Mesendoderm (in vitro differentiated cells): ENCODE measurements at regions not wholly inside any gene's neighbourhood (a gene's known extent, or its start where the extent isn't known, plus 50 kb on each side); places are given as distances from the start of the nearest gene placed in this dataset.

Source experiments
- DNase-seq: peaks from one replicate; pipeline ENCODE4 v3.0.0; 2013
- H2AK5ac ChIP-seq: 2 replicates; pipeline ENCODE4 v1.6.1; 2013; ENCODE audit warnings: low read length, inconsistent platforms
- H2BK120ac ChIP-seq: 2 replicates; pipeline ENCODE4 v1.6.1; 2013; ENCODE audit warnings: low read depth, mild to moderate bottlenecking, low read length, moderate library complexity, mixed read lengths
- H2BK15ac ChIP-seq: replicated peaks from 2 replicates; pipeline ENCODE4 v1.6.1; 2013; ENCODE audit warnings: low read depth, mild to moderate bottlenecking, moderate library complexity
- H2BK5ac ChIP-seq: 2 replicates; pipeline ENCODE4 v1.6.1; 2013; ENCODE audit warnings: low read length, inconsistent platforms
- H3K18ac ChIP-seq: 2 replicates; pipeline ENCODE4 v1.6.1; 2013; ENCODE audit warnings: mild to moderate bottlenecking, low read length, mixed read lengths
- H3K23ac ChIP-seq: one replicate; pipeline ENCODE4 v1.6.1; 2013; ENCODE audit warnings: low read length
- H3K27ac ChIP-seq: 2 replicates; pipeline ENCODE4 v1.5.1; 2013; ENCODE audit warnings: low read depth, mild to moderate bottlenecking, inconsistent platforms, low read length, moderate library complexity
- H3K27me3 ChIP-seq: 2 replicates; pipeline ENCODE4 v1.6.1; 2013; ENCODE audit warnings: low read length, control low read depth, mild to moderate bottlenecking, inconsistent platforms; ENCODE audit not compliant: insufficient read depth, poor library complexity
- H3K36me3 ChIP-seq: 2 replicates; pipeline ENCODE4 v1.6.1; 2013; ENCODE audit warnings: low read length, inconsistent platforms; ENCODE audit not compliant: control insufficient read depth, insufficient read depth
- H3K4ac ChIP-seq: one replicate; pipeline ENCODE4 v1.6.1; 2013; ENCODE audit warnings: low read depth, mild to moderate bottlenecking, low read length, moderate library complexity
- H3K4me1 ChIP-seq: 2 replicates; pipeline ENCODE4 v1.6.1; 2013; ENCODE audit warnings: low read depth, low read length, inconsistent platforms; ENCODE audit not compliant: control insufficient read depth
- H3K4me2 ChIP-seq: 2 replicates; pipeline ENCODE4 v1.6.1; 2013; ENCODE audit warnings: low read length
- H3K4me3 ChIP-seq: 2 replicates; pipeline ENCODE4 v1.5.1; 2013; ENCODE audit warnings: mild to moderate bottlenecking, low read length
- H3K56ac ChIP-seq: one replicate; pipeline ENCODE4 v1.6.1; 2013; ENCODE audit warnings: low read length
- H3K79me1 ChIP-seq: 2 replicates; pipeline ENCODE4 v1.6.1; 2013; ENCODE audit warnings: low read length, inconsistent platforms
- H3K79me2 ChIP-seq: 2 replicates; pipeline ENCODE4 v1.6.1; 2013; ENCODE audit warnings: mild to moderate bottlenecking, low read length; ENCODE audit not compliant: control insufficient read depth, insufficient read depth
- H3K9ac ChIP-seq: 2 replicates; pipeline ENCODE4 v1.6.1; 2013; ENCODE audit warnings: low read length, inconsistent platforms
- H4K5ac ChIP-seq: one replicate; pipeline ENCODE4 v1.6.1; 2013; ENCODE audit warnings: low read length
- H4K8ac ChIP-seq: one replicate; pipeline ENCODE4 v1.6.1; 2013; ENCODE audit warnings: low read depth, mild to moderate bottlenecking, control low read depth, low read length, moderate library complexity
- WGBS: extraction: QIAGEN DNeasy Blood & Tissue Kit; methylation state at CpG from one replicate; pipeline ENCODE4 v1.1.7; 2013; ENCODE audit warnings: low lambda C conversion rate, missing lambda C conversion rate; ENCODE audit not compliant: insufficient coverage; ENCODE audit errors: extremely low coverage; 5-methylcytosine and 5-hydroxymethylcytosine counted together

GRCh38 chr20:52536040-52536439, 344.5 kb upstream of the ZFP64 start:
- Histone ChIP-seq H3K9ac (no peak overlapping the region), H2BK120ac (no peak overlapping the region), H3K4me2 (no peak overlapping the region), H2BK15ac (no peak overlapping the region), H2BK5ac (no peak overlapping the region), H3K4ac (no peak overlapping the region), H3K23ac (no peak overlapping the region), H3K56ac (no peak overlapping the region), H3K4me1 (no peaks in the 10 kb centered on the region), H3K27me3 (no peaks in the 10 kb centered on the region), H3K36me3 (no peaks in the 10 kb centered on the region), H2AK5ac (no peak overlapping the region), H3K4me3 (no peak overlapping the region), H3K18ac (no peak overlapping the region), H3K79me1 (no peaks in the 10 kb centered on the region), H4K5ac (no peak overlapping the region), H3K79me2 (no peaks in the 10 kb centered on the region), H3K27ac (no peak overlapping the region), H4K8ac (no peak overlapping the region)
- no CpG with 5 or more reads among the region's 1 CpG for WGBS
- no peak for DNase-seq

DNA sequence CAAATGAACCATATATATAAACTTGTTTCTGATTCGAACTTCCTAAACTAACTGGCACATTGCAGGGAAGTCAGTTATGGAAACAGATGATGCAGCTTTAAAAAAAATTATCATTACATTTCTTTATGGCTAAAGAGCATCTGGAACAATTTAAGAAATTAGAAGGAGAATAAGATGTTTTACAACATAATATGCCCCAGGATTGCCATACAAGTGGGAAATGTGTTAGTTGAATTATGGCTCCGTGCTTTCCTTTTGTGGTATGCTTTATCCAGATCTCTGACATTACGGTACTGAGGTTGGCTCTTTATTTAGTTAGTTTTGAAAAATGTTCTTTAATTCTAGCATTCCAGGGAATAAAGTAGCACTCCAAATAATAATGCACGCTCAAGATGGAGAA, 343.0 kb upstream of the ZFP64 start:
- no peaks in the 10 kb centered on the region for H3K79me2 ChIP-seq
- H3K27ac ChIP-seq = no peak overlapping the region
- no peaks in the 10 kb centered on the region for H3K27me3 ChIP-seq
- H4K8ac ChIP-seq = no peak overlapping the region
- H3K23ac ChIP-seq = no peak overlapping the region
- no peak overlapping the region for H3K4me3 ChIP-seq
- H3K56ac ChIP-seq = no peak overlapping the region
- no peak overlapping the region for H3K4ac ChIP-seq
- H4K5ac ChIP-seq = no peak overlapping the region
- no peak overlapping the region for H3K4me2 ChIP-seq
- no peaks in the 10 kb centered on the region for H3K79me1 ChIP-seq
- no peak overlapping the region for H2BK15ac ChIP-seq
- no peak overlapping the region for H3K9ac ChIP-seq
- no peak for DNase-seq
- H2AK5ac ChIP-seq = no peak overlapping the region
- no peaks in the 10 kb centered on the region for H3K36me3 ChIP-seq
- WGBS = no CpG with 5 or more reads among the region's 4 CpGs
- no peak overlapping the region for H2BK120ac ChIP-seq
- no peak overlapping the region for H3K18ac ChIP-seq
- H2BK5ac ChIP-seq = no peak overlapping the region
- H3K4me1 ChIP-seq = no peaks in the 10 kb centered on the region

DNA sequence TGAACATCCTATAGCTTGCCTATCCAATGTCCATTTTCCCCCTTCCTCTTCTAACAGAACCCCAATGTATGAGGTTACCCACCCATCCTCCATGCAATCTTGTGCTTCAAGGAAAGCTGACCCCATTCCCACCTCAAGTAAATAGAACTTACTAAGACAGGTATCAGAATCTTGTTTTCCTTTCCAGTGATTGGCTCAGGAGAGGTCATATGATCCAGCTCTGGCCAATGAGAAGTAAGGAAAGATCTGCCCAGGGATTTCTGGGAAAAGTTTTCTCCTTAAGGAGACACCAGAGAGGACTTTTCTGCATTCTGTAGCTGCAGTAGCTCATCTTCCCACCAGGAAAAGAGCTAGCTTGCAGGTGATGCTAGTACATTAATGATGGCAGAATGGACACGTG, 341.8 kb upstream of the ZFP64 start:
- H3K4me2 ChIP-seq = no peak overlapping the region
- H4K5ac ChIP-seq = no peak overlapping the region
- H3K9ac ChIP-seq = no peak overlapping the region
- no peak overlapping the region for H3K23ac ChIP-seq
- no peak overlapping the region for H2AK5ac ChIP-seq
- no peaks in the 10 kb centered on the region for H3K36me3 ChIP-seq
- H2BK5ac ChIP-seq = no peak overlapping the region
- no peaks in the 10 kb centered on the region for H3K79me1 ChIP-seq
- H2BK120ac ChIP-seq = no peak overlapping the region
- no peak overlapping the region for H3K4ac ChIP-seq
- no peak overlapping the region for H3K27ac ChIP-seq
- WGBS = no CpG with 5 or more reads among the region's 1 CpG
- H4K8ac ChIP-seq = no peak overlapping the region
- H3K79me2 ChIP-seq = no peaks in the 10 kb centered on the region
- H2BK15ac ChIP-seq = no peak overlapping the region
- H3K4me1 ChIP-seq = no peaks in the 10 kb centered on the region
- H3K27me3 ChIP-seq = no peaks in the 10 kb centered on the region
- H3K18ac ChIP-seq = no peak overlapping the region
- no peak overlapping the region for H3K56ac ChIP-seq
- DNase-seq = no peak
- no peak overlapping the region for H3K4me3 ChIP-seq

GRCh38 chr20:52532674-52533073, 341.1 kb upstream of the ZFP64 start:
- H3K36me3 ChIP-seq = no peaks in the 10 kb centered on the region
- H3K27me3 ChIP-seq = no peaks in the 10 kb centered on the region
- H2AK5ac ChIP-seq = no peak overlapping the region
- no peak overlapping the region for H3K4me3 ChIP-seq
- no peaks in the 10 kb centered on the region for H3K79me2 ChIP-seq
- no CpG with 5 or more reads among the region's 5 CpGs for WGBS
- DNase-seq = no peak
- no peak overlapping the region for H3K18ac ChIP-seq
- no peak overlapping the region for H2BK15ac ChIP-seq
- no peak overlapping the region for H3K4me2 ChIP-seq
- no peak overlapping the region for H3K4ac ChIP-seq
- no peak overlapping the region for H4K8ac ChIP-seq
- no peak overlapping the region for H4K5ac ChIP-seq
- H2BK120ac ChIP-seq = no peak overlapping the region
- H3K9ac ChIP-seq = no peak overlapping the region
- H2BK5ac ChIP-seq = no peak overlapping the region
- no peak overlapping the region for H3K27ac ChIP-seq
- no peak overlapping the region for H3K56ac ChIP-seq
- H3K79me1 ChIP-seq = no peaks in the 10 kb centered on the region
- H3K4me1 ChIP-seq = no peaks in the 10 kb centered on the region
- H3K23ac ChIP-seq = no peak overlapping the region

- no peak overlapping the region for H3K23ac ChIP-seq
- H3K4me3 ChIP-seq = no peak overlapping the region
- no peak overlapping the region for H3K9ac ChIP-seq
- no peak overlapping the region for H3K4me2 ChIP-seq
- no peak overlapping the region for H2BK120ac ChIP-seq
- no peak overlapping the region for H2BK5ac ChIP-seq
- no peak overlapping the region for H2BK15ac ChIP-seq
- no peaks in the 10 kb centered on the region for H3K36me3 ChIP-seq
- no peaks in the 10 kb centered on the region for H3K79me1 ChIP-seq
- no peak overlapping the region for H4K5ac ChIP-seq
- H3K4ac ChIP-seq = no peak overlapping the region
- H3K27ac ChIP-seq = no peak overlapping the region
- no peak overlapping the region for H4K8ac ChIP-seq
- WGBS = no CpG with 5 or more reads among the region's 1 CpG
- no peaks in the 10 kb centered on the region for H3K79me2 ChIP-seq
- H3K56ac ChIP-seq = no peak overlapping the region
- H2AK5ac ChIP-seq = no peak overlapping the region
- H3K4me1 ChIP-seq = no peaks in the 10 kb centered on the region
- no peak for DNase-seq
- no peaks in the 10 kb centered on the region for H3K27me3 ChIP-seq
- H3K18ac ChIP-seq = no peak overlapping the region
Measured at GRCh38 chr20:52530571-52530970, 339.0 kb upstream of the ZFP64 start.

DNA sequence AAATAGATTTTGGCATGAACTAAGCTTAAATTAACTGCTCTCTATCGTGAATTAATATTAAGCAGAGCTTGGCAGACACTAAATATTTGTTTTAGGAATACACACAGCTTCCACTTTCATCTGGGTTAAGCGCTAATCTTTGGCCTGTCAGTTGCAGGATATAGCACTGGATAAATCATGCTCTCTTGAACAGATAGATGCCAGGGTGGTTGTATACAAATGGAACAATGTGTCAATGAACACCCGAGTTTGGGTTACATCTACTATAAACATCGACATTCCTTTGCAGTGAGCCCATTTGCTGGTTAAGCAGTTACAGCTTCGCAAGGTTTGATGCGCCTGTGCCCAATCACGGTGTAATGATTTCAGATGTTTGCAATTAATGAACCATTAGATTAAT, 338.2 kb upstream of the ZFP64 start:
- Histone ChIP-seq H2BK15ac (no peak overlapping the region), H3K4me3 (no peak overlapping the region), H3K4ac (no peak overlapping the region), H3K27me3 (no peaks in the 10 kb centered on the region), H3K4me2 (no peak overlapping the region), H3K23ac (no peak overlapping the region), H4K8ac (no peak overlapping the region), H2AK5ac (no peak overlapping the region), H2BK120ac (no peak overlapping the region), H3K9ac (no peak overlapping the region), H3K79me2 (no peaks in the 10 kb centered on the region), H4K5ac (no peak overlapping the region), H3K18ac (no peak overlapping the region), H3K79me1 (no peaks in the 10 kb centered on the region), H3K4me1 (no peaks in the 10 kb centered on the region), H3K36me3 (no peaks in the 10 kb centered on the region), H3K56ac (no peak overlapping the region), H2BK5ac (no peak overlapping the region), H3K27ac (no peak overlapping the region)
- DNase-seq = no peak
- WGBS = no CpG with 5 or more reads among the region's 7 CpGs
